ENCODE measurements at regions not wholly inside any gene's neighbourhood (a gene's known extent, or its start where the extent isn't known, plus 50 kb on each side); places are given as distances from the start of the nearest gene placed in this dataset.

DNA sequence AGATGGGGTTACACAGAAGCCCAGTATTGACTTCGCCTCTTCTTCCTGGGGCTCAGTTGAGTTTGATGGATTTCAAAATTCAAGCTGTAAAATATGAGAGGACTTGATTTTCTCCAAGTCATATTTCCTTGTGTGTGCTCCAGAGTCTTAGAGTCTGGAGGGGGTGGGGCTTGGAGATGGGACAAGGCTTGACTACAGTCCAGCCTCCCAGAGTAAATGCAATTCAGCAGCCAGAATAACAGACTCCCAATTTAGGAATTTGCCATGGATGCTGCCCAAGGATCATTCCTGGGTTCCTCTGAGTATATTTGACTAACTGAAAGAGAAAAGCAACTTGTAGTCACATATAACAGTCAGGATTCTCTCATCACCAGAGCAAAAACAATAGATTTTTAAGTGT lies 53.7 kb upstream of the RBPJ start:
- Histone ChIP-seq H3K27ac (ENCODE audit: low read length) (no peak overlapping the region), H3K9me3 (ENCODE audit: control insufficient read depth, insufficient read depth, low read depth, low read length) (no peaks in the 10 kb centered on the region), H3K4me3 (ENCODE audit: low read depth in 2 of 2, low read length in 2 of 2) (no peak overlapping the region), H3K27me3 (ENCODE audit: control insufficient read depth, insufficient read depth, low read length) (no peaks in the 10 kb centered on the region), H3K36me3 (ENCODE audit: control insufficient read depth, insufficient read depth, low read length) (no peaks in the 10 kb centered on the region), H3K4me1 (ENCODE audit: control insufficient read depth, insufficient read depth, low read length) (no peaks in the 10 kb centered on the region)
- TF ChIP-seq, protein P1, sequence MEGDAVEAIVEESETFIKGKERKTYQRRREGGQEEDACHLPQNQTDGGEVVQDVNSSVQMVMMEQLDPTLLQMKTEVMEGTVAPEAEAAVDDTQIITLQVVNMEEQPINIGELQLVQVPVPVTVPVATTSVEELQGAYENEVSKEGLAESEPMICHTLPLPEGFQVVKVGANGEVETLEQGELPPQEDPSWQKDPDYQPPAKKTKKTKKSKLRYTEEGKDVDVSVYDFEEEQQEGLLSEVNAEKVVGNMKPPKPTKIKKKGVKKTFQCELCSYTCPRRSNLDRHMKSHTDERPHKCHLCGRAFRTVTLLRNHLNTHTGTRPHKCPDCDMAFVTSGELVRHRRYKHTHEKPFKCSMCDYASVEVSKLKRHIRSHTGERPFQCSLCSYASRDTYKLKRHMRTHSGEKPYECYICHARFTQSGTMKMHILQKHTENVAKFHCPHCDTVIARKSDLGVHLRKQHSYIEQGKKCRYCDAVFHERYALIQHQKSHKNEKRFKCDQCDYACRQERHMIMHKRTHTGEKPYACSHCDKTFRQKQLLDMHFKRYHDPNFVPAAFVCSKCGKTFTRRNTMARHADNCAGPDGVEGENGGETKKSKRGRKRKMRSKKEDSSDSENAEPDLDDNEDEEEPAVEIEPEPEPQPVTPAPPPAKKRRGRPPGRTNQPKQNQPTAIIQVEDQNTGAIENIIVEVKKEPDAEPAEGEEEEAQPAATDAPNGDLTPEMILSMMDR (IDR thresholded peaks at IDR 0.05): no peak
- TF ChIP-seq SIN3A (IDR thresholded peaks at IDR 0.05; ENCODE audit: borderline replicate concordance, insufficient read depth, low read depth, low read length): no peak
- no peak for TF ChIP-seq TCF7L2 (IDR thresholded peaks at IDR 0.05; ENCODE audit: low read depth, low read length)
- TF ChIP-seq, protein P2, sequence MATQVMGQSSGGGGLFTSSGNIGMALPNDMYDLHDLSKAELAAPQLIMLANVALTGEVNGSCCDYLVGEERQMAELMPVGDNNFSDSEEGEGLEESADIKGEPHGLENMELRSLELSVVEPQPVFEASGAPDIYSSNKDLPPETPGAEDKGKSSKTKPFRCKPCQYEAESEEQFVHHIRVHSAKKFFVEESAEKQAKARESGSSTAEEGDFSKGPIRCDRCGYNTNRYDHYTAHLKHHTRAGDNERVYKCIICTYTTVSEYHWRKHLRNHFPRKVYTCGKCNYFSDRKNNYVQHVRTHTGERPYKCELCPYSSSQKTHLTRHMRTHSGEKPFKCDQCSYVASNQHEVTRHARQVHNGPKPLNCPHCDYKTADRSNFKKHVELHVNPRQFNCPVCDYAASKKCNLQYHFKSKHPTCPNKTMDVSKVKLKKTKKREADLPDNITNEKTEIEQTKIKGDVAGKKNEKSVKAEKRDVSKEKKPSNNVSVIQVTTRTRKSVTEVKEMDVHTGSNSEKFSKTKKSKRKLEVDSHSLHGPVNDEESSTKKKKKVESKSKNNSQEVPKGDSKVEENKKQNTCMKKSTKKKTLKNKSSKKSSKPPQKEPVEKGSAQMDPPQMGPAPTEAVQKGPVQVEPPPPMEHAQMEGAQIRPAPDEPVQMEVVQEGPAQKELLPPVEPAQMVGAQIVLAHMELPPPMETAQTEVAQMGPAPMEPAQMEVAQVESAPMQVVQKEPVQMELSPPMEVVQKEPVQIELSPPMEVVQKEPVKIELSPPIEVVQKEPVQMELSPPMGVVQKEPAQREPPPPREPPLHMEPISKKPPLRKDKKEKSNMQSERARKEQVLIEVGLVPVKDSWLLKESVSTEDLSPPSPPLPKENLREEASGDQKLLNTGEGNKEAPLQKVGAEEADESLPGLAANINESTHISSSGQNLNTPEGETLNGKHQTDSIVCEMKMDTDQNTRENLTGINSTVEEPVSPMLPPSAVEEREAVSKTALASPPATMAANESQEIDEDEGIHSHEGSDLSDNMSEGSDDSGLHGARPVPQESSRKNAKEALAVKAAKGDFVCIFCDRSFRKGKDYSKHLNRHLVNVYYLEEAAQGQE (IDR thresholded peaks at IDR 0.05; ENCODE audit: insufficient read depth in 1 of 2, low read depth in 2 of 2, low read length in 1 of 2): no peak
- no peak for TF ChIP-seq POLR2AphosphoS5 (IDR thresholded peaks at IDR 0.05; ENCODE audit: low read depth, low read length)
- in situ Hi-C loops (cut with HindIII; ENCODE audit: low pct_unique_long_range_greater_than_20kb, low sequenced_read_pairs): no loop called here
- DNase-seq (ENCODE audit: low read depth, low spot score) (no peak), ATAC-seq (no peak)
- ChIA-PET CTCF (no interaction called here), POLR2A (no interaction called here)
- intact Hi-C loops (cut with micrococcal nuclease; ENCODE audit: unreplicated experiment): no loop called here
- BruUV-seq (replicated peaks): no TSS peak

DNA sequence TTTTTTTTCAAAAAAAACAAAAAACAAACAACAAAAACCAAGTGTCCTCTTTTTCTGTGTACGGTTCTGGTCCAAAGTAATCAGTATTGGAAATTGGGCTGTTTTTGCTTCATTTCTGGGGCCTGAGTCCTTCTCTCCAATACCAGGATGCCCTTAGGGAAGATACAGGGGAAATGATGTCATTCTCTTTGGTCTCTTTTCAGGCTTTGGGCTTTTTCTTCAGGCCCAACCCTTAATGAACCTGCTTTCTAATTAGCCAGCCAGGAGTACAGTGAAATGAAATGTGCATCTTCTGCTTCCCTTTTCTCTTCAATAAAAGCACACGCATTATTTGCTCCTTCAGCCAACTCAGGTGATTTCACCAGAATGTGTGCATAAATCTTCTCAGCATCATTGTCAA lies 52.6 kb upstream of the RBPJ start:
- intact Hi-C loops (cut with micrococcal nuclease; ENCODE audit: unreplicated experiment) (no loop called here), in situ Hi-C loops (cut with HindIII; ENCODE audit: low pct_unique_long_range_greater_than_20kb, low sequenced_read_pairs) (no loop called here)
- BruUV-seq (replicated peaks): no TSS peak
- Histone ChIP-seq H3K4me3 (ENCODE audit: low read depth in 2 of 2, low read length in 2 of 2) (no peak overlapping the region), H3K27me3 (ENCODE audit: control insufficient read depth, insufficient read depth, low read length) (no peaks in the 10 kb centered on the region), H3K9me3 (ENCODE audit: control insufficient read depth, insufficient read depth, low read depth, low read length) (no peaks in the 10 kb centered on the region), H3K36me3 (ENCODE audit: control insufficient read depth, insufficient read depth, low read length) (no peaks in the 10 kb centered on the region), H3K4me1 (ENCODE audit: control insufficient read depth, insufficient read depth, low read length) (no peaks in the 10 kb centered on the region), H3K27ac (ENCODE audit: low read length) (no peak overlapping the region)
- POLR2A ChIA-PET: no interaction called here
- ATAC-seq: no peak
- DNase-seq (ENCODE audit: low read depth, low spot score): no peak
- CTCF ChIA-PET: no interaction called here
- no peak for TF ChIP-seq SIN3A (IDR thresholded peaks at IDR 0.05; ENCODE audit: borderline replicate concordance, insufficient read depth, low read depth, low read length)
- TF ChIP-seq TCF7L2 (IDR thresholded peaks at IDR 0.05; ENCODE audit: low read depth, low read length): no peak
- TF ChIP-seq POLR2AphosphoS5 (IDR thresholded peaks at IDR 0.05; ENCODE audit: low read depth, low read length): no peak
- TF ChIP-seq, protein P1 (IDR thresholded peaks at IDR 0.05): no peak
- TF ChIP-seq, protein P2 (IDR thresholded peaks at IDR 0.05; ENCODE audit: insufficient read depth in 1 of 2, low read depth in 2 of 2, low read length in 1 of 2): no peak

Data from Panc1 (cell line).